Omental fat pad (tissue), 3 donors: ENCODE measurements at regions not wholly inside any gene's neighbourhood (a gene's known extent, or its start where the extent isn't known, plus 50 kb on each side); places are given as distances from the start of the nearest gene placed in this dataset.

ENCODE experiments used
- ATAC-seq: fragments of 150-250 bp; one replicate; pipeline ENCODE4 v1.9.1; 2016; ENCODE audit warnings: mild to moderate bottlenecking, moderate library complexity; ENCODE audit not compliant: low FRiP score
- DNase-seq: peaks from one replicate; pipeline ENCODE4 v3.0.0-alpha.2; 2019; ENCODE audit warnings: low spot score
- CTCF ChIP-seq, 3 donors: fragments of 450-650 bp; IDR thresholded peaks; one replicate each; pipeline ENCODE4 v1.5.1; 2016 to 2017; ENCODE audit warnings: antibody characterized with exemption in 3 of 3, mild to moderate bottlenecking in 3 of 3, moderate library complexity in 2 of 3

- TF ChIP-seq CTCF (IDR thresholded peaks at IDR 0.05) = no peak
These were observed 400.5 kb downstream of the PRDM2 start for GRCh38 chr1:14100444-14100843.

GRCh38 chr1:14100919-14101318 lies 400.9 kb downstream of the PRDM2 start:
- DNase-seq (no peak), ATAC-seq (no peak)
- TF ChIP-seq CTCF (IDR thresholded peaks at IDR 0.05) = no peak

More at GRCh38 chr1:14100444-14100843, 400.5 kb downstream of the PRDM2 start:
- ATAC-seq (no peak), DNase-seq (no peak)

- no peak for TF ChIP-seq CTCF (IDR thresholded peaks at IDR 0.05)
- DNase-seq (no peak), ATAC-seq (no peak)
These were observed 402.2 kb downstream of the PRDM2 start for GRCh38 chr1:14102180-14102579.

- no peak for ATAC-seq
- DNase-seq = no peak
- TF ChIP-seq CTCF (IDR thresholded peaks at IDR 0.05) = no peak
These were observed 404.0 kb downstream of the PRDM2 start for GRCh38 chr1:14103878-14104430.

- DNase-seq (no peak), ATAC-seq (no peak)
- no peak for TF ChIP-seq CTCF (IDR thresholded peaks at IDR 0.05)
These were observed 406.1 kb downstream of the PRDM2 start for GRCh38 chr1:14106126-14106525.

- no peak for DNase-seq
- ATAC-seq = no peak
- TF ChIP-seq CTCF (IDR thresholded peaks at IDR 0.05) = no peak
These were observed 406.8 kb downstream of the PRDM2 start for GRCh38 chr1:14106679-14107313.
